PC-9 (cell line): ENCODE measurements at regions not wholly inside any gene's neighbourhood (a gene's known extent, or its start where the extent isn't known, plus 50 kb on each side); places are given as distances from the start of the nearest gene placed in this dataset.

Experiments used
- CTCF ChIP-seq: fragments of 200-600 bp; sonication (generic); conservative IDR thresholded peaks from 2 replicates; pipeline ENCODE4 v1.6.1; 2017; ENCODE audit warnings: mixed run types, antibody characterized with exemption, mild to moderate bottlenecking, moderate library complexity
- EZH2 ChIP-seq: fragments of 200-600 bp; sonication (generic); IDR thresholded peaks from 2 replicates; pipeline ENCODE4 v1.8.0; 2017; ENCODE audit warnings: antibody characterized with exemption, low read depth

- TF ChIP-seq CTCF (no peak), EZH2 (no peak)
Observed at GRCh38 chr20:4483961-4484360, 202.3 kb upstream of the PRNP start.
